ENCODE measurements at regions not wholly inside any gene's neighbourhood (a gene's known extent, or its start where the extent isn't known, plus 50 kb on each side); places are given as distances from the start of the nearest gene placed in this dataset.
A peak's percentile ranks its signal among the peaks of the same experiment; 100 is the strongest.

- TF ChIP-seq POLR2AphosphoS5 (IDR thresholded peaks at IDR 0.05), result no peak
- no peak for TF ChIP-seq RAD21 (conservative IDR thresholded peaks at IDR 0.05)
- TF ChIP-seq REST (IDR thresholded peaks at IDR 0.05; ENCODE audit: borderline replicate concordance), result no peak
- TF ChIP-seq EZH2 (IDR thresholded peaks at IDR 0.05; ENCODE audit: borderline replicate concordance, insufficient read depth, low read length, poor library complexity, severe bottlenecking), result no peak
- no peak for TF ChIP-seq MXI1 (conservative IDR thresholded peaks at IDR 0.05; ENCODE audit: poor library complexity, severe bottlenecking)
- Histone ChIP-seq H3K9me3 (ENCODE audit: low read length) (no peaks in the 10 kb centered on the region), H3F3A (ENCODE audit: insufficient read depth, low read length, poor library complexity, severe bottlenecking) (no peaks in the 10 kb centered on the region), H3K4me3 (ENCODE audit: low read length) (no peak overlapping the region), H3K9ac (ENCODE audit: low read length) (no peak overlapping the region), H4K20me1 (ENCODE audit: insufficient read depth) (no peaks in the 10 kb centered on the region), H3K4me2 (ENCODE audit: low read length) (no peak overlapping the region), H3K36me3 (ENCODE audit: insufficient read depth, low read length) (no peaks in the 10 kb centered on the region), H3K9me2 (ENCODE audit: insufficient read depth, low read length) (no peaks in the 10 kb centered on the region), H3K27me3 (ENCODE audit: insufficient read depth, low read depth, low read length) (no peaks in the 10 kb centered on the region), H2AFZ (ENCODE audit: low read depth, low read length) (no peak overlapping the region), H3K79me2 (replicated peaks; ENCODE audit: insufficient read depth, low read length) (no peaks in the 10 kb centered on the region), H3K27ac (ENCODE audit: low read length) (no peak overlapping the region)
Observed at GRCh38 chr1:208542309-208542708, 298.1 kb upstream of the PLXNA2 start.

- Histone ChIP-seq H3K4me3 (ENCODE audit: low read length) (no peak overlapping the region), H3K27me3 (ENCODE audit: insufficient read depth, low read depth, low read length) (no peaks in the 10 kb centered on the region), H3K4me2 (ENCODE audit: low read length) (no peak overlapping the region), H3K9ac (ENCODE audit: low read length) (no peak overlapping the region), H4K20me1 (ENCODE audit: insufficient read depth) (no peaks in the 10 kb centered on the region), H3K9me2 (ENCODE audit: insufficient read depth, low read length) (no peaks in the 10 kb centered on the region), H2AFZ (ENCODE audit: low read depth, low read length) (no peak overlapping the region), H3K79me2 (replicated peaks; ENCODE audit: insufficient read depth, low read length) (no peaks in the 10 kb centered on the region), H3F3A (ENCODE audit: insufficient read depth, low read length, poor library complexity, severe bottlenecking) (no peaks in the 10 kb centered on the region), H3K27ac (ENCODE audit: low read length) (no peak overlapping the region), H3K36me3 (ENCODE audit: insufficient read depth, low read length) (no peaks in the 10 kb centered on the region), H3K9me3 (ENCODE audit: low read length) (no peaks in the 10 kb centered on the region)
- TF ChIP-seq POLR2AphosphoS5 (IDR thresholded peaks at IDR 0.05) (peak; percentile 76), RAD21 (conservative IDR thresholded peaks at IDR 0.05) (no peak)
Observed at GRCh38 chr1:208544053-208544452, 299.9 kb upstream of the PLXNA2 start.

GRCh38 chr1:208544794-208545193 lies 300.6 kb upstream of the PLXNA2 start:
- H3K36me3 ChIP-seq (ENCODE audit: insufficient read depth, low read length), result no peaks in the 10 kb centered on the region
- no peaks in the 10 kb centered on the region for H3F3A ChIP-seq (ENCODE audit: insufficient read depth, low read length, poor library complexity, severe bottlenecking)
- no peak overlapping the region for H3K9ac ChIP-seq (ENCODE audit: low read length)
- TF ChIP-seq REST (IDR thresholded peaks at IDR 0.05; ENCODE audit: borderline replicate concordance) (no peak), RAD21 (conservative IDR thresholded peaks at IDR 0.05) (no peak), CTCF (IDR thresholded peaks at IDR 0.05; ENCODE audit: poor library complexity, severe bottlenecking) (no peak), POLR2AphosphoS5 (IDR thresholded peaks at IDR 0.05) (no peak), MXI1 (conservative IDR thresholded peaks at IDR 0.05; ENCODE audit: poor library complexity, severe bottlenecking) (no peak), EZH2 (IDR thresholded peaks at IDR 0.05; ENCODE audit: borderline replicate concordance, insufficient read depth, low read length, poor library complexity, severe bottlenecking) (no peak), EP300 (conservative IDR thresholded peaks at IDR 0.05; ENCODE audit: poor library complexity, severe bottlenecking) (no peak), TAF1 (IDR thresholded peaks at IDR 0.05; ENCODE audit: low read depth) (no peak), SMC3 (conservative IDR thresholded peaks at IDR 0.05; ENCODE audit: poor library complexity) (no peak)
- H3K9me3 ChIP-seq (ENCODE audit: low read length), result no peaks in the 10 kb centered on the region
- no peaks in the 10 kb centered on the region for H3K79me2 ChIP-seq (replicated peaks; ENCODE audit: insufficient read depth, low read length)
- H3K9me2 ChIP-seq (ENCODE audit: insufficient read depth, low read length), result no peaks in the 10 kb centered on the region
- H2AFZ ChIP-seq (ENCODE audit: low read depth, low read length), result no peak overlapping the region
- H4K20me1 ChIP-seq (ENCODE audit: insufficient read depth), result no peaks in the 10 kb centered on the region
- H3K4me3 ChIP-seq (ENCODE audit: low read length), result no peak overlapping the region
- H3K27me3 ChIP-seq (ENCODE audit: insufficient read depth, low read depth, low read length), result no peaks in the 10 kb centered on the region
- H3K27ac ChIP-seq (ENCODE audit: low read length), result no peak overlapping the region
- no peak overlapping the region for H3K4me2 ChIP-seq (ENCODE audit: low read length)
